HepG2 (cell line): ENCODE measurements at regions not wholly inside any gene's neighbourhood (a gene's known extent, or its start where the extent isn't known, plus 50 kb on each side); places are given as distances from the start of the nearest gene placed in this dataset.

Experiments used
- ATAC-seq: fragments of 200-7000 bp; cut with Tn5 transposase; 3 replicates; pipeline ENCODE4 v1.9.1; 2020; ENCODE audit warnings: mild to moderate bottlenecking, moderate library complexity
- BruUV-seq: library from RNA; stranded (reverse); fragments of 400-500 nt; replicated peaks from 2 replicates; lab custom pipeline; 2021; lab: Mats Ljungman, UMichigan
- CTCF ChIA-PET: fragments of 300-600 bp; formaldehyde crosslinking; extraction: SDS; loops from one replicate; lab custom pipeline; 2021; ENCODE audit warnings: low total read pairs, inconsistent platforms, low intra/inter-chr PET ratio; lab: Yijun Ruan, JAX
- POLR2A ChIA-PET: fragments of 350-600 bp; sonication (Branson Sonifier 250); formaldehyde crosslinking; loops from one replicate; lab custom pipeline; 2020; ENCODE audit warnings: antibody characterized with exemption, inconsistent platforms; lab: Yijun Ruan, JAX
- DNase-seq: peaks from one replicate; pipeline ENCODE4 v3.0.0-alpha.2; 2015; ENCODE audit warnings: low spot score
- FAIRE-seq: peaks from 3 replicates; lab custom pipeline; 2011; peaks lifted over from hg19 to GRCh38; lab: Jason Lieb, UNC
- H2AFZ ChIP-seq: one replicate; pipeline ENCODE4 v1.6.1; 2011; ENCODE audit warnings: low read length, inconsistent platforms
- H3K27ac ChIP-seq: fragments of 300-600 bp; 3 replicates; pipeline ENCODE4 v1.8.0; 2011; ENCODE audit warnings: mixed run types, mild to moderate bottlenecking, mixed read lengths, low read length, inconsistent platforms; ENCODE audit not compliant: insufficient read depth; ENCODE audit errors: extremely low read length
- H3K27me3 ChIP-seq, 2 experiments: fragments of 200-600 bp in 1 of 2; 2 replicates in 1 of 2; 3 replicates in 1 of 2; pipeline versions ENCODE4 v1.6.0 to v1.8.0; 2011; ENCODE audit warnings: low read length in 2 of 2, mild to moderate bottlenecking in 2 of 2, moderate library complexity in 2 of 2, inconsistent platforms in 1 of 2; ENCODE audit not compliant: insufficient read depth in 2 of 2, control insufficient read depth in 1 of 2
- H3K36me3 ChIP-seq, 2 experiments: fragments of 200-600 bp in 1 of 2; replicated peaks in 1 of 2; 2 replicates in 1 of 2; 3 replicates in 1 of 2; pipeline versions ENCODE4 v1.5.1 to v1.8.0; 2011; ENCODE audit warnings: low read length in 2 of 2, inconsistent platforms in 1 of 2; ENCODE audit not compliant: insufficient read depth in 2 of 2, control insufficient read depth in 1 of 2
- H3K4me1 ChIP-seq: 2 replicates; pipeline ENCODE4 v1.5.1; 2012; ENCODE audit warnings: low read length, inconsistent platforms; ENCODE audit not compliant: insufficient read depth
- H3K4me2 ChIP-seq: 2 replicates; pipeline ENCODE4 v1.6.0; 2011; ENCODE audit warnings: low read depth, low read length, inconsistent platforms
- H3K4me3 ChIP-seq, 3 experiments: fragments of 200-600 bp in 1 of 3; sonication (generic), shearing (Covaris generic) in 1 of 3; replicated peaks in 1 of 3; 2 replicates each; pipeline ENCODE4 v1.5.1; 2011 to 2016; ENCODE audit warnings: low read length in 3 of 3, inconsistent platforms in 2 of 3, low read depth in 2 of 3, mild to moderate bottlenecking in 2 of 3, control low read depth in 1 of 3, mixed read lengths in 1 of 3; ENCODE audit not compliant: insufficient read depth in 1 of 3
- H3K79me2 ChIP-seq: one replicate; pipeline ENCODE4 v1.6.1; 2011; ENCODE audit warnings: low read length, inconsistent platforms; ENCODE audit not compliant: insufficient read depth
- H3K9ac ChIP-seq: 2 replicates; pipeline ENCODE4 v1.6.0; 2011; ENCODE audit warnings: mild to moderate bottlenecking, low read depth, low read length, inconsistent platforms; ENCODE audit not compliant: insufficient read depth
- H3K9me3 ChIP-seq: 2 replicates; pipeline ENCODE4 v1.5.1; 2012; ENCODE audit warnings: mild to moderate bottlenecking, low read length
- H4K20me1 ChIP-seq: 2 replicates; pipeline ENCODE4 v1.6.0; 2011; ENCODE audit warnings: inconsistent platforms, mild to moderate bottlenecking, low read length, moderate library complexity; ENCODE audit not compliant: insufficient read depth
- ADNP ChIP-seq: sonication (generic); formaldehyde crosslinking; IDR thresholded peaks from 2 replicates; pipeline ENCODE4 v1.4.0; 2020; ENCODE audit warnings: missing genetic modification reagents
- ATF3 ChIP-seq: sonication (generic); formaldehyde crosslinking; IDR thresholded peaks from 2 replicates; pipeline ENCODE4 v1.4.0; 2020; ENCODE audit warnings: missing genetic modification reagents
- CREBL2 ChIP-seq: sonication (generic); formaldehyde crosslinking; IDR thresholded peaks from 2 replicates; pipeline ENCODE4 v1.8.1; 2023; ENCODE audit warnings: missing genetic modification reagents, mild to moderate bottlenecking, borderline replicate concordance
- EZH2 ChIP-seq: conservative IDR thresholded peaks from 2 replicates; pipeline ENCODE4 v1.6.1; 2012; ENCODE audit warnings: mild to moderate bottlenecking, low read depth, low read length, moderate library complexity
- GABPB1 ChIP-seq: IDR thresholded peaks from 2 replicates; pipeline ENCODE4 v1.6.1; 2016; ENCODE audit warnings: mild to moderate bottlenecking, missing genetic modification reagents, moderate library complexity, missing compliant biosample characterization
- KDM6A ChIP-seq: IDR thresholded peaks from 2 replicates; pipeline ENCODE4 v1.6.1; 2016; ENCODE audit warnings: low read depth
- KLF11 ChIP-seq: IDR thresholded peaks from 2 replicates; pipeline ENCODE4 v1.6.1; 2016; ENCODE audit warnings: missing compliant biosample characterization
- LCORL ChIP-seq, 2 experiments: fragments of 450-650 bp in 1 of 2; sonication (generic) in 1 of 2; formaldehyde crosslinking in 1 of 2; IDR thresholded peaks; 2 replicates each; pipeline versions ENCODE4 v1.5.0 to v1.6.1; 2017 to 2020; ENCODE audit warnings: antibody characterized with exemption in 1 of 2, missing genetic modification reagents in 1 of 2
- LRRFIP1 ChIP-seq: sonication (generic); formaldehyde crosslinking; conservative IDR thresholded peaks from 2 replicates; pipeline ENCODE4 v1.4.0; 2020; ENCODE audit warnings: missing genetic modification reagents
- MED1 ChIP-seq: sonication (generic); formaldehyde crosslinking; IDR thresholded peaks from 2 replicates; pipeline ENCODE4 v1.4.0; 2020; ENCODE audit warnings: missing genetic modification reagents
- PAX8 ChIP-seq: sonication (generic); formaldehyde crosslinking; IDR thresholded peaks from 2 replicates; pipeline ENCODE4 v1.8.0; 2022; ENCODE audit warnings: mild to moderate bottlenecking, missing genetic modification reagents, borderline replicate concordance
- PRMT3 ChIP-seq: sonication (generic); formaldehyde crosslinking; IDR thresholded peaks from 2 replicates; pipeline ENCODE4 v1.8.1; 2022; ENCODE audit warnings: low read depth, mild to moderate bottlenecking, moderate library complexity, missing genetic modification reagents, borderline replicate concordance
- THRA ChIP-seq: sonication (generic); formaldehyde crosslinking; IDR thresholded peaks from 2 replicates; pipeline ENCODE4 v1.4.0; 2020; ENCODE audit warnings: missing genetic modification reagents, borderline replicate concordance
- YEATS4 ChIP-seq: sonication (generic); formaldehyde crosslinking; IDR thresholded peaks from 2 replicates; pipeline ENCODE4 v1.4.0; 2020; ENCODE audit warnings: missing genetic modification reagents, borderline replicate concordance
- ZNF136 ChIP-seq: sonication (generic); formaldehyde crosslinking; IDR thresholded peaks from 2 replicates; pipeline ENCODE4 v1.8.1; 2022; ENCODE audit warnings: low read depth, mild to moderate bottlenecking, moderate library complexity, missing genetic modification reagents
- ZNF333 ChIP-seq: sonication (generic); formaldehyde crosslinking; IDR thresholded peaks from 2 replicates; pipeline ENCODE4 v1.4.0; 2020; ENCODE audit warnings: mild to moderate bottlenecking, missing genetic modification reagents, borderline replicate concordance
- ZNF570 ChIP-seq: sonication (generic); formaldehyde crosslinking; IDR thresholded peaks from 2 replicates; pipeline ENCODE4 v1.4.0; 2020; ENCODE audit warnings: mild to moderate bottlenecking, missing genetic modification reagents, borderline replicate concordance
- WGBS: methylation state at CpG from one replicate; pipeline ENCODE4 v1.1.6; 2017; ENCODE audit warnings: low lambda C conversion rate; 5-methylcytosine and 5-hydroxymethylcytosine counted together
- in situ Hi-C: cut with HindIII; loops from 2 replicates; pipeline ENCODE4 v1.10.0; 2017; ENCODE audit warnings: low pct_unique_long_range_greater_than_20kb; ENCODE audit not compliant: extremely low pct_ligation_motif_present
- intact Hi-C: fragments of 100-400 bp; cut with micrococcal nuclease; formaldehyde crosslinking; loops from one replicate; pipeline ENCODE4 v1.10.0; 2022; ENCODE audit not compliant: unreplicated experiment

- no peaks in the 10 kb centered on the region for H3K79me2 ChIP-seq
- intact Hi-C loops: no loop called here
- WGBS: 24% methylated on average over 1 of the region's 1 CpG
- H3K36me3 ChIP-seq: no peaks in the 10 kb centered on the region
- H3K9me3 ChIP-seq: no peaks in the 10 kb centered on the region
- no TSS peak for BruUV-seq
- H2AFZ ChIP-seq: no peak overlapping the region
- no peak for DNase-seq
- no peak overlapping the region for H3K9ac ChIP-seq
- no peaks in the 10 kb centered on the region for H4K20me1 ChIP-seq
- no peak overlapping the region for H3K27ac ChIP-seq
- CTCF ChIA-PET: no interaction called here
- no peak overlapping the region for H3K4me2 ChIP-seq
- ATAC-seq: no peak
- H3K4me1 ChIP-seq: no peaks in the 10 kb centered on the region
- TF ChIP-seq THRA (CRISPR knock-in tag) (no peak), PRMT3 (no peak), ADNP (CRISPR knock-in tag) (no peak), YEATS4 (CRISPR knock-in tag) (no peak), ZNF570 (CRISPR knock-in tag) (no peak), LCORL (IDR thresholded peaks at IDR 0.05) (no peak), LCORL (CRISPR knock-in tag; IDR thresholded peaks at IDR 0.05) (no peak), KDM6A (CRISPR knock-in tag) (no peak), KLF11 (no peak), GABPB1 (CRISPR knock-in tag) (no peak), ZNF333 (CRISPR knock-in tag) (no peak), CREBL2 (CRISPR knock-in tag) (no peak), ZNF136 (CRISPR knock-in tag) (no peak), LRRFIP1 (CRISPR knock-in tag) (no peak), PAX8 (CRISPR knock-in tag) (no peak), ATF3 (CRISPR knock-in tag) (no peak), MED1 (CRISPR knock-in tag) (no peak), EZH2 (no peak)
- TF ChIP-seq, all 625 proteins: peak for 0
- POLR2A ChIA-PET: no interaction called here
- FAIRE-seq: no peak
- in situ Hi-C loops: no loop called here
- Histone ChIP-seq H3K27me3 (no peaks in the 10 kb centered on the region), H3K4me3 (no peak overlapping the region)
Observed at GRCh38 chr2:58512878-58513277, 271.8 kb upstream of the FANCL start.
